Neural crest cell (in vitro differentiated cells): ENCODE measurements at regions not wholly inside any gene's neighbourhood (a gene's known extent, or its start where the extent isn't known, plus 50 kb on each side); places are given as distances from the start of the nearest gene placed in this dataset.

Source experiments
- DNase-seq: peaks from one replicate; pipeline ENCODE4 v3.0.0; 2021; ENCODE audit warnings: low read depth, mixed read lengths, low spot score
- H3K27ac Mint-ChIP-seq: one replicate; pipeline ENCODE4 v1.8.0; 2021; ENCODE audit warnings: mild to moderate bottlenecking, mixed read lengths; ENCODE audit not compliant: unreplicated experiment
- H3K27me3 Mint-ChIP-seq: 2 replicates; pipeline ENCODE4 v1.8.0; 2021; ENCODE audit warnings: low read depth, mild to moderate bottlenecking, mixed read lengths
- H3K36me3 Mint-ChIP-seq: 2 replicates; pipeline ENCODE4 v1.8.0; 2021; ENCODE audit warnings: low read depth, mild to moderate bottlenecking, mixed read lengths
- H3K4me1 Mint-ChIP-seq: 2 replicates; pipeline ENCODE4 v1.8.0; 2021; ENCODE audit warnings: mixed read lengths
- H3K4me3 Mint-ChIP-seq: one replicate; pipeline ENCODE4 v1.8.0; 2021; ENCODE audit warnings: mild to moderate bottlenecking, mixed read lengths
- H3K9me3 Mint-ChIP-seq: 2 replicates; pipeline ENCODE4 v1.8.0; 2021; ENCODE audit warnings: mixed read lengths
- CTCF ChIP-seq: fragments of 200-600 bp; sonication (generic); conservative IDR thresholded peaks from 2 replicates; pipeline ENCODE4 v1.5.0; 2021; ENCODE audit warnings: antibody characterized with exemption, mild to moderate bottlenecking

- H3K4me3 Mint-ChIP-seq, result no peak overlapping the region
- no peak for DNase-seq
- H3K36me3 Mint-ChIP-seq, result no peaks in the 10 kb centered on the region
- no peaks in the 10 kb centered on the region for H3K4me1 Mint-ChIP-seq
- H3K27me3 Mint-ChIP-seq, result peaks cover 4% of the 10 kb centered on the region
- no peaks in the 10 kb centered on the region for H3K9me3 Mint-ChIP-seq
- no peak for TF ChIP-seq CTCF
- H3K27ac Mint-ChIP-seq, result no peak overlapping the region
These were observed 1469.4 kb upstream of the TMEM132C start for GRCh38 chr12:126797525-126797924.

GRCh38 chr12:126798449-126798848 lies 1468.5 kb upstream of the TMEM132C start:
- TF ChIP-seq CTCF, result no peak
- no peak overlapping the region for H3K4me3 Mint-ChIP-seq
- peaks cover 8% of the 10 kb centered on the region for H3K27me3 Mint-ChIP-seq
- H3K9me3 Mint-ChIP-seq, result no peaks in the 10 kb centered on the region
- DNase-seq, result no peak
- no peaks in the 10 kb centered on the region for H3K4me1 Mint-ChIP-seq
- no peak overlapping the region for H3K27ac Mint-ChIP-seq
- H3K36me3 Mint-ChIP-seq, result no peaks in the 10 kb centered on the region

- DNase-seq, result no peak
- H3K27ac Mint-ChIP-seq, result no peak overlapping the region
- H3K36me3 Mint-ChIP-seq, result no peaks in the 10 kb centered on the region
- no peaks in the 10 kb centered on the region for H3K9me3 Mint-ChIP-seq
- no peak overlapping the region for H3K4me3 Mint-ChIP-seq
- no peaks in the 10 kb centered on the region for H3K4me1 Mint-ChIP-seq
- H3K27me3 Mint-ChIP-seq, result peaks cover 24% of the 10 kb centered on the region
- no peak for TF ChIP-seq CTCF
These were observed 1459.6 kb upstream of the TMEM132C start for GRCh38 chr12:126807312-126807865.

GRCh38 chr12:126811391-126811790 lies 1455.6 kb upstream of the TMEM132C start:
- peaks cover 16% of the 10 kb centered on the region for H3K27me3 Mint-ChIP-seq
- no peaks in the 10 kb centered on the region for H3K36me3 Mint-ChIP-seq
- TF ChIP-seq CTCF, result no peak
- no peak overlapping the region for H3K27ac Mint-ChIP-seq
- H3K4me1 Mint-ChIP-seq, result no peaks in the 10 kb centered on the region
- H3K4me3 Mint-ChIP-seq, result no peak overlapping the region
- H3K9me3 Mint-ChIP-seq, result no peaks in the 10 kb centered on the region
- DNase-seq, result no peak

- DNase-seq, result no peak
- Mint-ChIP-seq H3K27me3 (peaks cover 27% of the 10 kb centered on the region), H3K9me3 (peaks cover 14% of the 10 kb centered on the region), H3K4me1 (no peaks in the 10 kb centered on the region), H3K36me3 (no peaks in the 10 kb centered on the region), H3K4me3 (no peak overlapping the region), H3K27ac (no peak overlapping the region)
- no peak for TF ChIP-seq CTCF
These were observed 1447.4 kb upstream of the TMEM132C start for GRCh38 chr12:126819554-126819953.
